HEK293 (cell line): ENCODE measurements at regions not wholly inside any gene's neighbourhood (a gene's known extent, or its start where the extent isn't known, plus 50 kb on each side); places are given as distances from the start of the nearest gene placed in this dataset.

Experiments
- CTCF ChIA-PET: fragments of 350-600 bp; formaldehyde crosslinking; extraction: SDS; loops from one replicate; lab custom pipeline; 2021; ENCODE audit warnings: antibody characterized with exemption; lab: Yijun Ruan, JAX
- POLR2A ChIA-PET: fragments of 300-600 bp; formaldehyde crosslinking; extraction: SDS; loops from one replicate; lab custom pipeline; 2020; ENCODE audit warnings: antibody characterized with exemption, inconsistent platforms; lab: Yijun Ruan, JAX
- H3K27ac ChIP-seq: fragments of 200-500 bp; sonication (Bioruptor generic); 2 replicates; pipeline ENCODE4 v1.5.1; 2014; ENCODE audit warnings: low read depth, low read length, control low read depth, inconsistent platforms; ENCODE audit errors: extremely low read depth
- H3K36me3 ChIP-seq, 2 experiments: fragments of 200-500 bp in 1 of 2; sonication (Bioruptor generic) in 1 of 2; 1 replicate in 1 of 2; 2 replicates in 1 of 2; pipeline ENCODE4 v1.5.1; 2014 to 2017; ENCODE audit warnings: inconsistent platforms in 2 of 2, low read length in 2 of 2; ENCODE audit not compliant: control insufficient read depth in 2 of 2, insufficient read depth in 1 of 2
- H3K4me1 ChIP-seq: fragments of 200-500 bp; sonication (Bioruptor generic); 2 replicates; pipeline ENCODE4 v1.5.1; 2014; ENCODE audit warnings: mild to moderate bottlenecking, low read length, inconsistent platforms; ENCODE audit not compliant: control insufficient read depth, insufficient read depth
- H3K4me3 ChIP-seq: 2 replicates; pipeline ENCODE4 v1.5.1; 2011; ENCODE audit warnings: low read depth, mild to moderate bottlenecking, control low read depth, low read length, moderate library complexity
- H3K9me3 ChIP-seq: fragments of 200-500 bp; sonication (Bioruptor generic); 2 replicates; pipeline ENCODE4 v1.5.1; 2014; ENCODE audit warnings: low read depth, low read length, inconsistent platforms; ENCODE audit not compliant: control insufficient read depth, insufficient read depth
- BCL11A ChIP-seq: fragments of 450-650 bp; formaldehyde crosslinking; IDR thresholded peaks from 2 replicates; pipeline ENCODE4 v1.5.1; 2016; ENCODE audit warnings: low read depth, missing biosample characterization, missing genetic modification characterization
- FEZF1 ChIP-seq: fragments of 450-650 bp; formaldehyde crosslinking; IDR thresholded peaks from 2 replicates; pipeline ENCODE4 v1.5.1; 2016; ENCODE audit warnings: missing biosample characterization, missing genetic modification characterization
- GLI4 ChIP-seq: fragments of 450-650 bp; formaldehyde crosslinking; IDR thresholded peaks from 2 replicates; pipeline ENCODE4 v1.5.1; 2016; ENCODE audit warnings: missing biosample characterization, missing genetic modification characterization
- KLF1 ChIP-seq: fragments of 450-650 bp; formaldehyde crosslinking; IDR thresholded peaks from 2 replicates; pipeline ENCODE4 v1.5.1; 2016; ENCODE audit warnings: missing biosample characterization, missing genetic modification characterization
- KLF10 ChIP-seq: fragments of 450-650 bp; IDR thresholded peaks from 2 replicates; pipeline ENCODE4 v1.5.1; 2018; ENCODE audit warnings: missing biosample characterization, mild to moderate bottlenecking, missing genetic modification characterization
- KLF17 ChIP-seq: fragments of 450-650 bp; formaldehyde crosslinking; IDR thresholded peaks from 2 replicates; pipeline ENCODE4 v1.5.1; 2016; ENCODE audit warnings: missing biosample characterization, missing genetic modification characterization
- ZBTB11 ChIP-seq: fragments of 450-650 bp; formaldehyde crosslinking; conservative IDR thresholded peaks from 2 replicates; pipeline ENCODE4 v1.5.1; 2016; ENCODE audit warnings: low read depth, missing biosample characterization, missing genetic modification characterization
- ZNF148 ChIP-seq: fragments of 450-650 bp; formaldehyde crosslinking; IDR thresholded peaks from 2 replicates; pipeline ENCODE4 v1.5.0; 2017; ENCODE audit warnings: missing biosample characterization, missing genetic modification characterization, borderline replicate concordance
- ZNF223 ChIP-seq: fragments of 450-650 bp; formaldehyde crosslinking; IDR thresholded peaks from 2 replicates; pipeline ENCODE4 v1.5.1; 2016; ENCODE audit warnings: missing biosample characterization, missing genetic modification characterization
- ZNF24 ChIP-seq: fragments of 450-650 bp; formaldehyde crosslinking; IDR thresholded peaks from 2 replicates; pipeline ENCODE4 v1.5.1; 2016; ENCODE audit warnings: missing biosample characterization, missing genetic modification characterization
- ZNF266 ChIP-seq: fragments of 450-650 bp; formaldehyde crosslinking; IDR thresholded peaks from 2 replicates; pipeline ENCODE4 v1.5.1; 2016; ENCODE audit warnings: missing biosample characterization, missing genetic modification characterization, low read depth
- ZNF292 ChIP-seq: fragments of 450-650 bp; formaldehyde crosslinking; IDR thresholded peaks from 2 replicates; pipeline ENCODE4 v1.5.1; 2016; ENCODE audit warnings: low read depth, missing biosample characterization, missing genetic modification characterization, borderline replicate concordance
- ZNF354C ChIP-seq: fragments of 450-650 bp; formaldehyde crosslinking; IDR thresholded peaks from 2 replicates; pipeline ENCODE4 v1.5.1; 2016; ENCODE audit warnings: missing biosample characterization, missing genetic modification characterization, low read depth, borderline replicate concordance
- ZNF362 ChIP-seq: fragments of 450-650 bp; formaldehyde crosslinking; IDR thresholded peaks from 2 replicates; pipeline ENCODE4 v1.5.1; 2016; ENCODE audit warnings: missing biosample characterization, missing genetic modification characterization
- ZNF366 ChIP-seq: fragments of 450-650 bp; formaldehyde crosslinking; conservative IDR thresholded peaks from 2 replicates; pipeline ENCODE4 v1.5.1; 2016; ENCODE audit warnings: missing biosample characterization, missing genetic modification characterization
- ZNF391 ChIP-seq: fragments of 450-650 bp; formaldehyde crosslinking; IDR thresholded peaks from 2 replicates; pipeline ENCODE4 v1.5.1; 2016; ENCODE audit warnings: low read depth, missing biosample characterization, missing genetic modification characterization, borderline replicate concordance
- ZNF600 ChIP-seq: fragments of 450-650 bp; formaldehyde crosslinking; IDR thresholded peaks from 2 replicates; pipeline ENCODE4 v1.5.1; 2016; ENCODE audit warnings: missing biosample characterization, missing genetic modification characterization
- ZNF843 ChIP-seq: fragments of 450-650 bp; formaldehyde crosslinking; IDR thresholded peaks from 2 replicates; pipeline ENCODE4 v1.5.1; 2016; ENCODE audit warnings: missing biosample characterization, missing genetic modification characterization

GRCh38 chr2:42851186-42851585 is 58.8 kb upstream of the HAAO start (continued):
- TF ChIP-seq ZNF148 (no peak), ZNF843 (no peak), ZNF362 (tag by site-specific recombination) (no peak), KLF10 (tag by site-specific recombination) (no peak)

GRCh38 chr2:42850016-42850805 is 57.8 kb upstream of the HAAO start:
- Histone ChIP-seq H3K4me3 (no peak overlapping the region), H3K4me1 (peaks cover 3% of the 10 kb centered on the region; the same call in 1 of the 2 replicates), H3K27ac (no peak overlapping the region), H3K36me3 (no peaks in the 10 kb centered on the region), H3K9me3 (no peaks in the 10 kb centered on the region)
- ChIA-PET POLR2A (interaction anchor here (0.6 kb wide), 1 partner anchor 22 kb away, joined by 3 read pairs; no protein-coding TSS in a partner anchor), CTCF (interaction anchor here (0.5 to 4.2 kb wide), 5 partner anchors 11 to 692 kb away, joined by 3 to 19 read pairs (median 3); no protein-coding TSS in a partner anchor)
- no peak for TF ChIP-seq KLF17 (tag by site-specific recombination)
- no peak for TF ChIP-seq ZNF600
- no peak for TF ChIP-seq GLI4 (tag by site-specific recombination)
- no peak for TF ChIP-seq ZNF354C (tag by site-specific recombination)
- TF ChIP-seq ZNF266: no peak
- no peak for TF ChIP-seq ZNF362 (tag by site-specific recombination)
- TF ChIP-seq ZNF366: no peak
- no peak for TF ChIP-seq ZBTB11 (tag by site-specific recombination)
- TF ChIP-seq ZNF223 (tag by site-specific recombination): no peak
- TF ChIP-seq ZNF24: no peak
- no peak for TF ChIP-seq ZNF391 (tag by site-specific recombination)
- no peak for TF ChIP-seq KLF1
- no peak for TF ChIP-seq BCL11A (tag by site-specific recombination)
- no peak for TF ChIP-seq FEZF1 (tag by site-specific recombination)
- TF ChIP-seq ZNF292 (tag by site-specific recombination): no peak
